Keratinocyte (primary cell): ENCODE measurements at regions not wholly inside any gene's neighbourhood (a gene's known extent, or its start where the extent isn't known, plus 50 kb on each side); places are given as distances from the start of the nearest gene placed in this dataset.

Experiments
- DNase-seq: peaks from one replicate; pipeline ENCODE4 v3.0.0-alpha.2; 2011; ENCODE audit warnings: low read depth, missing footprints, low spot score
- FAIRE-seq: peaks from 2 replicates; lab custom pipeline; 2011; peaks lifted over from hg19 to GRCh38; lab: Jason Lieb, UNC
- H2AFZ ChIP-seq: 2 replicates; pipeline ENCODE4 v1.6.0; 2012; ENCODE audit warnings: low read length, control low read depth, inconsistent platforms; ENCODE audit not compliant: control insufficient read depth
- H3K27ac ChIP-seq: 2 replicates; pipeline ENCODE4 v1.5.1; 2011; ENCODE audit warnings: low read length; ENCODE audit not compliant: control insufficient read depth, insufficient read depth
- H3K27me3 ChIP-seq: 3 replicates; pipeline ENCODE4 v1.6.0; 2011; ENCODE audit warnings: low read length; ENCODE audit not compliant: control insufficient read depth, insufficient read depth; ENCODE audit errors: extremely low read depth
- H3K36me3 ChIP-seq, 2 experiments: 2 replicates in 1 of 2; 3 replicates in 1 of 2; pipeline ENCODE4 v1.5.1; 2011; ENCODE audit warnings: low read length in 2 of 2, mild to moderate bottlenecking in 1 of 2; ENCODE audit not compliant: control insufficient read depth in 2 of 2, insufficient read depth in 2 of 2; ENCODE audit errors: extremely low read depth in 1 of 2
- H3K4me1 ChIP-seq: 3 replicates; pipeline ENCODE4 v1.5.1; 2011; ENCODE audit warnings: low read length; ENCODE audit not compliant: control insufficient read depth, insufficient read depth; ENCODE audit errors: extremely low read depth
- H3K4me2 ChIP-seq: 3 replicates; pipeline ENCODE4 v1.6.0; 2011; ENCODE audit warnings: low read depth, low read length; ENCODE audit not compliant: control insufficient read depth, insufficient read depth; ENCODE audit errors: extremely low read depth
- H3K4me3 ChIP-seq, 3 experiments: fragments of 200-600 bp in 1 of 3; sonication (generic) in 1 of 3; 2 replicates in 2 of 3; 3 replicates in 1 of 3; pipeline ENCODE4 v1.5.1; 2011 to 2016; ENCODE audit warnings: low read length in 3 of 3, mild to moderate bottlenecking in 3 of 3, control low read depth in 2 of 3, inconsistent platforms in 1 of 3, low read depth in 1 of 3, mixed read lengths in 1 of 3, mixed run types in 1 of 3, moderate library complexity in 1 of 3; ENCODE audit not compliant: control insufficient read depth in 2 of 3, insufficient read depth in 2 of 3; ENCODE audit errors: extremely low read depth in 1 of 3
- H3K79me2 ChIP-seq: 2 replicates; pipeline ENCODE4 v1.6.0; 2012; ENCODE audit warnings: low read length; ENCODE audit not compliant: control insufficient read depth, insufficient read depth
- H3K9ac ChIP-seq: 3 replicates; pipeline ENCODE4 v1.6.0; 2011; ENCODE audit warnings: low read length; ENCODE audit not compliant: control insufficient read depth, insufficient read depth; ENCODE audit errors: extremely low read depth
- H3K9me1 ChIP-seq: 3 replicates; pipeline ENCODE4 v1.6.0; 2011; ENCODE audit warnings: low read length; ENCODE audit not compliant: control insufficient read depth, insufficient read depth; ENCODE audit errors: extremely low read depth
- H3K9me3 ChIP-seq: 2 replicates; pipeline ENCODE4 v1.5.1; 2012; ENCODE audit warnings: low read depth, low read length; ENCODE audit not compliant: control insufficient read depth
- H4K20me1 ChIP-seq: 3 replicates; pipeline ENCODE4 v1.6.0; 2011; ENCODE audit warnings: low read length; ENCODE audit not compliant: control insufficient read depth, insufficient read depth; ENCODE audit errors: extremely low read depth
- EZH2 ChIP-seq: IDR thresholded peaks from one replicate; pipeline ENCODE4 v1.6.1; 2012; ENCODE audit warnings: inconsistent platforms, mild to moderate bottlenecking, low read length, moderate library complexity
- dilution Hi-C: fragments of 300-500 bp; cut with MboI; formaldehyde crosslinking; loops from one replicate; pipeline ENCODE4 v1.7.0; 2020; ENCODE audit warnings: low sequenced_read_pairs; ENCODE audit not compliant: extremely low pct_ligation_motif_present
- TF ChIP-seq, protein P1 (sequence below), 3 experiments: IDR thresholded peaks in 1 of 3; conservative IDR thresholded peaks in 1 of 3; optimal IDR thresholded peaks in 1 of 3; 2 replicates in 2 of 3; 3 replicates in 1 of 3; pipeline versions ENCODE3 to v1.5.1; 2011; ENCODE audit warnings: low read length in 3 of 3, mild to moderate bottlenecking in 3 of 3, moderate library complexity in 2 of 3, control low read depth in 1 of 3, inconsistent platforms in 1 of 3; ENCODE audit not compliant: insufficient read depth in 2 of 3; ENCODE audit errors: extremely low read depth in 1 of 3

DNA sequence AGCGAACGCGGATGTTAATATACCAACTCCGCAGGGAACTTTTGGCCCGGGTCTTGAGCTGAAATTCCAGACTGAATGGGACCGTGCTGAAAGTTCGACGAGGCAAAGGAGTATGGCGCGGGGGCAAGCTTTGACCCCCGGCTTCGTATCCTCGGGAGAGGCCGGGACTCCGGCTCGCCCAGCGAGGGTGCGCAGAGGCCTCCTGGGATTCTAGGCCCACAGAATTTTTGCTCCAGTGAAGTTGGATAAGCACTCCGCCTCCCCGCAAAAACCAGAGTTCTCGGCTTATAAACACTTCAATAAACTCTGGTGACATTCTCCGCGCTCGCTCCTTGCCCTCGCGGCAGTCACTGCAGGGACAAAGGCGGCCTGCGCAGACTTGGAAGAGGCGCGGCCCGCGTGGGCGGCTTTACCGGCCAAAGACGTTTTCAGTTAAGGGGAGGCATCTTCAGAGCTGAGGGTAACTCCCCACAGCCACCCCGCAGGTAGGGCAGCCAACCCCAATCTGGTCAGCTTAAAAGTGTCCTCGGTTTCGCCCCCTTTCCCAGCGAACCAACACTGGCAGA is 112.6 kb downstream of the KCNRG start:
- H3K79me2 ChIP-seq = no peaks in the 10 kb centered on the region
- no peaks in the 10 kb centered on the region for H3K9me1 ChIP-seq
- DNase-seq (no peak), FAIRE-seq (no peak)
- dilution Hi-C loops = no loop called here
- H4K20me1 ChIP-seq = no peaks in the 10 kb centered on the region
- peak overlapping the region; percentile 55 for H2AFZ ChIP-seq
- H3K4me1 ChIP-seq = peaks cover 24% of the 10 kb centered on the region
- H3K9me3 ChIP-seq = peaks cover 3% of the 10 kb centered on the region
- H3K27me3 ChIP-seq = peaks cover 66% of the 10 kb centered on the region
- H3K4me2 ChIP-seq = peak overlapping the region; percentile 88
- H3K27ac ChIP-seq = no peak overlapping the region
- peak overlapping the region in 2 of 3 experiments; percentile 52 to 58 for H3K4me3 ChIP-seq
- no peak overlapping the region for H3K9ac ChIP-seq
- peak; percentile 34 for TF ChIP-seq EZH2
- TF ChIP-seq, protein P1, sequence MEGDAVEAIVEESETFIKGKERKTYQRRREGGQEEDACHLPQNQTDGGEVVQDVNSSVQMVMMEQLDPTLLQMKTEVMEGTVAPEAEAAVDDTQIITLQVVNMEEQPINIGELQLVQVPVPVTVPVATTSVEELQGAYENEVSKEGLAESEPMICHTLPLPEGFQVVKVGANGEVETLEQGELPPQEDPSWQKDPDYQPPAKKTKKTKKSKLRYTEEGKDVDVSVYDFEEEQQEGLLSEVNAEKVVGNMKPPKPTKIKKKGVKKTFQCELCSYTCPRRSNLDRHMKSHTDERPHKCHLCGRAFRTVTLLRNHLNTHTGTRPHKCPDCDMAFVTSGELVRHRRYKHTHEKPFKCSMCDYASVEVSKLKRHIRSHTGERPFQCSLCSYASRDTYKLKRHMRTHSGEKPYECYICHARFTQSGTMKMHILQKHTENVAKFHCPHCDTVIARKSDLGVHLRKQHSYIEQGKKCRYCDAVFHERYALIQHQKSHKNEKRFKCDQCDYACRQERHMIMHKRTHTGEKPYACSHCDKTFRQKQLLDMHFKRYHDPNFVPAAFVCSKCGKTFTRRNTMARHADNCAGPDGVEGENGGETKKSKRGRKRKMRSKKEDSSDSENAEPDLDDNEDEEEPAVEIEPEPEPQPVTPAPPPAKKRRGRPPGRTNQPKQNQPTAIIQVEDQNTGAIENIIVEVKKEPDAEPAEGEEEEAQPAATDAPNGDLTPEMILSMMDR (optimal IDR thresholded peaks at IDR 0.05 in 1 of 3, IDR thresholded peaks at IDR 0.05 in 1 of 3, conservative IDR thresholded peaks at IDR 0.05 in 1 of 3; ENCODE audit: extremely low read depth in 1 of 3, insufficient read depth in 2 of 3, low read length in 3 of 3) = no peak
- H3K36me3 ChIP-seq = no peaks in the 10 kb centered on the region

DNA sequence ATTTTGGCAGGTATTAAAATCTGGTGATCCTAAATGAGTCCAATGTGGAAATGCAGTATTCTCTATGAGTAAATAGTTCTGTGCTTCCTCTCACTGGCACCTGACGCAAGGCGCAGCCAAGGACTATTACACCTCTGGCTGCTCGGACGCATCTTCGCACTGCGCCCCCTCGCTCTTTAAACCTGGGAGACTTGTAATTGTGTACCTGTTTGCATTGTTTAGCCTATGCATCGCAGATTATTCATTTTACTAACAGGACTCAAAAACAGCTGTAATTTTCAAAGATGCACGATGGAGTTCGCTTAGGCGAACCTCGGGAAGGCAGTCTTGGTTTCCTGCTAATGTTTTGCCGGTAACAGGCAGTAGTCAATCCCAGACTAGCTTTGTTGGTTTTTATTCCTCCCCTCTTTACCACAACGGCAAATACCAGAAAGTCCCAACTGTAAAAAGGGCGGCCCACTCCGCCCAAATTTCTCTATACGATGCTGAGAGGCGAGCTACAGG is 113.2 kb downstream of the KCNRG start:
- Histone ChIP-seq H3K36me3 (no peaks in the 10 kb centered on the region), H3K9me3 (peaks cover 3% of the 10 kb centered on the region), H3K27ac (no peak overlapping the region), H3K9me1 (no peaks in the 10 kb centered on the region), H2AFZ (no peak overlapping the region), H3K4me3 (no peak overlapping the region), H3K9ac (no peak overlapping the region), H4K20me1 (no peaks in the 10 kb centered on the region), H3K4me2 (no peak overlapping the region), H3K79me2 (no peaks in the 10 kb centered on the region), H3K27me3 (peaks cover 72% of the 10 kb centered on the region), H3K4me1 (peaks cover 19% of the 10 kb centered on the region)
- dilution Hi-C loops = no loop called here
- TF ChIP-seq EZH2 = no peak
- TF ChIP-seq, protein P1 (optimal IDR thresholded peaks at IDR 0.05 in 1 of 3, IDR thresholded peaks at IDR 0.05 in 1 of 3, conservative IDR thresholded peaks at IDR 0.05 in 1 of 3; ENCODE audit: extremely low read depth in 1 of 3, insufficient read depth in 2 of 3, low read length in 3 of 3) = no peak
- no peak for FAIRE-seq
- DNase-seq = no peak
